Calu3 (cell line): ENCODE measurements at regions not wholly inside any gene's neighbourhood (a gene's known extent, or its start where the extent isn't known, plus 50 kb on each side); places are given as distances from the start of the nearest gene placed in this dataset.
A peak's percentile ranks its signal among the peaks of the same experiment; 100 is the strongest.

ENCODE experiments used
- BruUV-seq: library from RNA; stranded (reverse); fragments of 400-500 nt; replicated peaks from 2 replicates; lab custom pipeline; 2021; lab: Mats Ljungman, UMichigan
- CTCF ChIA-PET: fragments of 300-600 bp; sonication (Branson Sonifier 250); formaldehyde crosslinking; loops from one replicate; lab custom pipeline; 2022; ENCODE audit warnings: antibody characterized with exemption; lab: Charles Lee
- DNase-seq: peaks from one replicate; pipeline ENCODE4 v3.0.0; 2022
- H3K27ac Mint-ChIP-seq: one replicate; pipeline ENCODE4 v1.8.0; 2022; ENCODE audit warnings: mixed read lengths; ENCODE audit not compliant: unreplicated experiment
- H3K27me3 Mint-ChIP-seq: one replicate; pipeline ENCODE4 v1.8.0; 2022; ENCODE audit warnings: mixed read lengths; ENCODE audit not compliant: unreplicated experiment
- H3K36me3 Mint-ChIP-seq: one replicate; pipeline ENCODE4 v1.8.0; 2022; ENCODE audit warnings: mild to moderate bottlenecking, moderate library complexity, mixed read lengths; ENCODE audit not compliant: insufficient read depth, unreplicated experiment
- H3K4me1 Mint-ChIP-seq: one replicate; pipeline ENCODE4 v1.8.0; 2022; ENCODE audit warnings: mild to moderate bottlenecking, low read depth, mixed read lengths; ENCODE audit not compliant: unreplicated experiment
- H3K4me3 Mint-ChIP-seq: one replicate; pipeline ENCODE4 v1.8.0; 2022; ENCODE audit warnings: mild to moderate bottlenecking, low read depth, moderate library complexity, mixed read lengths; ENCODE audit not compliant: unreplicated experiment
- H3K9me3 Mint-ChIP-seq: one replicate; pipeline ENCODE4 v1.8.0; 2022; ENCODE audit warnings: low read depth, mixed read lengths; ENCODE audit not compliant: unreplicated experiment
- CTCF ChIP-seq: fragments of 200-600 bp; IDR thresholded peaks from one replicate; pipeline ENCODE4 v1.8.0; 2022; ENCODE audit warnings: antibody characterized with exemption; ENCODE audit not compliant: unreplicated experiment
- intact Hi-C: fragments of 100-400 bp; cut with micrococcal nuclease; formaldehyde crosslinking; loops from one replicate; pipeline ENCODE4 v1.10.0; 2022; ENCODE audit not compliant: unreplicated experiment

DNA sequence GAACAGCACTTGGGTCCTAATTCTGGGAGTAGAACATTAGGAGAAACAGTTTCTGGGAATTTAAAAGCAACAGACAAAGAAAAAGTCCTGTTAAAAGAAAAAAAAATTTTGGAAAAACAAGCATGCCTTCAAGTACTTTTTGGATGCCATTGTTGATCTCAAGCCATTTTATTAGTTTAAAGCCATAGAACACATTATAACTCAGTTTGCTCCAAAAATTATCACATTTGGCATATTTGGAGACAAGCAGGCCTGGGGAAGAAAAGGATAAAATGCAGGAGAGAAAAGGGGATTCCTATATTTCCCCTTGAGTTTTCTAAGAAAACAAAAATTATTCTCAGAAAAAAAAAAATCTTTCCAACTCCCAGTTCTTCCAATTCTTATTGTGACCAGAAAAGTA, 146.8 kb downstream of the TENT5C start:
- intact Hi-C loops, result no loop called here
- Mint-ChIP-seq H3K4me1 (no peaks in the 10 kb centered on the region), H3K9me3 (peaks cover 2% of the 10 kb centered on the region), H3K27ac (no peak overlapping the region), H3K4me3 (no peak overlapping the region), H3K36me3 (no peaks in the 10 kb centered on the region), H3K27me3 (peaks cover 69% of the 10 kb centered on the region)
- TF ChIP-seq CTCF, result no peak
- BruUV-seq, result no TSS peak
- DNase-seq, result no peak
- CTCF ChIA-PET, result no interaction called here

- H3K4me1 Mint-ChIP-seq, result no peaks in the 10 kb centered on the region
- TF ChIP-seq CTCF, result no peak
- H3K27me3 Mint-ChIP-seq, result peaks cover 69% of the 10 kb centered on the region
- H3K36me3 Mint-ChIP-seq, result no peaks in the 10 kb centered on the region
- no peak for DNase-seq
- intact Hi-C loops, result no loop called here
- H3K27ac Mint-ChIP-seq, result no peak overlapping the region
- H3K9me3 Mint-ChIP-seq, result peaks cover 2% of the 10 kb centered on the region
- CTCF ChIA-PET, result interaction anchor here (0.8 to 1.5 kb wide), 3 partner anchors 147 to 241 kb away, joined by 4 to 11 read pairs (median 6); partner anchors contain the start of gene TENT5C
- H3K4me3 Mint-ChIP-seq, result no peak overlapping the region
- no TSS peak for BruUV-seq
Observed at GRCh38 chr1:117753232-117753631, 147.4 kb downstream of the TENT5C start.

DNA sequence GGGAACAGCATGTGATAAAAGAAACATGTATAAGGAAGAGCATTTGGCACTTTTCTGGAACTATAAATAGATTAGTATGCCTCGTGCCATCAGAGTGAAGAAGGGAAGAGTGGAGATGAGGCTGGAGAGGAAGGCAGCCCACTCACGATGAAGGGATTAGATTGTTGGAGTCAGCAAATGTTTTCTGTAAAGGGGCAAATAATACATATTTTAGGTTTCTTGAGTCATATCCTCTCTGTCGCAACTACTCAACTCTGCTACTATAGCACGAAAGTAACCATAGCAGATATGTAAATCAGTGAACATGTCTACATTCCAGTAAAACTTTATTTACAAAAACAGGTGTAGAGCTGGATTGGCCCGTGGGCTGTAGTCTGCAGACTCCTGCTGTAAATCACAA, 147.8 kb downstream of the TENT5C start:
- Mint-ChIP-seq H3K4me1 (no peaks in the 10 kb centered on the region), H3K4me3 (no peak overlapping the region), H3K9me3 (no peaks in the 10 kb centered on the region), H3K27ac (no peak overlapping the region), H3K27me3 (peaks cover 66% of the 10 kb centered on the region), H3K36me3 (no peaks in the 10 kb centered on the region)
- no peak for TF ChIP-seq CTCF
- CTCF ChIA-PET, result interaction anchor here (0.7 to 1.5 kb wide), 4 partner anchors 16 to 241 kb away, joined by 3 to 11 read pairs (median 5); partner anchors contain the start of gene TENT5C
- intact Hi-C loops, result no loop called here
- no TSS peak for BruUV-seq
- no peak for DNase-seq

DNA sequence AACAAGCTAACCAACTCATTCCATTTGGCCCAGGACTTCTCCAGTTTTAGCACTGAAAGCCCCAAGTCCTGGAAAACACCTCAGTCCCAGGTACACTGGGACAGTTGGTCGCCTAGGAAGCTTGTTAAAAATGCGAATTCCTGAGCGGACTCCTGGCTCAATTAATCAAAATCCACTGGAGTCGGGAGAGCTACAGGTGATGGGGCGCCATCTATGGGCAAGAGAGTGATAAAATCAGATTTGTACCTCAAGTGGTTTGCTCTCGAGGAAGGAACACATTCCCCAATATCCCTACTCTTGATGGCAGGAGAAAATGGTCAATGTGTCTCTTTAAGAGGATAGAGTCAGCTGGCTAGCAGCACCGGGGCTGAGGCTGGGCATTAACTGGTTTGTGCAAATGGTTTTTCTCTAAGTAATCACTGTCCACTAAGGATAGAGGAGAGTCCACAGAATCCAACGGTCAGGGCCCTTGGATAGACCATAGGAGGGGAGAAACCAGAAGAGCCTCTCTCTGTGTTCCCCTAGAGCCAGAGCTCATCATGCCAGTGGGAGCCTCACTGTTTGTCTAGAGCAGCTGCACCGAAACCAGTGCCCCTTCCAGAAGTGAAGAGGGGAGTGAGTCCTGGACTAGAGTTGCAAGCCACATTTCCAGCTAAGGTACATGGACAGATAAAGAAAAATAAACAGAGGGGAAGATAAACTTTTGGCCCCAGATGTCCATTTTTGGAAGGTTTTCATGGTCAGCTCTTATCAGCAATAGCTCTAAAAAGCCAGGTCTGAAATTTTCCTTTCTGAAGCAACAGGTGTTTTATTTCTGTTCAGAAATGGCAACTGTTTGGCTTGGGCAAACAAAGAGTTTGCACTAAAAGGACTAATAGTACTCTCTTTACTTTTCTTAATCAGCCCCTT, 148.5 kb downstream of the TENT5C start:
- Mint-ChIP-seq H3K9me3 (no peaks in the 10 kb centered on the region), H3K27me3 (peaks cover 59% of the 10 kb centered on the region), H3K4me1 (no peaks in the 10 kb centered on the region), H3K27ac (no peak overlapping the region), H3K36me3 (no peaks in the 10 kb centered on the region), H3K4me3 (no peak overlapping the region)
- BruUV-seq, result no TSS peak
- peak; percentile 62 for DNase-seq
- CTCF ChIA-PET, result interaction anchor here (0.7 to 1.5 kb wide), 4 partner anchors 16 to 242 kb away, joined by 3 to 11 read pairs (median 5); partner anchors contain the start of gene TENT5C
- peak; percentile 58 for TF ChIP-seq CTCF
- intact Hi-C loops, result no loop called here
